KOPT-K1 (cell line): ENCODE measurements at regions not wholly inside any gene's neighbourhood (a gene's known extent, or its start where the extent isn't known, plus 50 kb on each side); places are given as distances from the start of the nearest gene placed in this dataset.

Source experiments
- H3K27ac ChIP-seq: fragments of 200-600 bp; sonication (generic); 2 replicates; pipeline ENCODE4 v1.5.1; 2016; ENCODE audit warnings: antibody characterized with exemption, mild to moderate bottlenecking, low read depth, low read length; ENCODE audit not compliant: poor library complexity, severe bottlenecking
- H3K36me3 ChIP-seq: fragments of 200-600 bp; sonication (generic); 2 replicates; pipeline ENCODE4 v1.5.1; 2017; ENCODE audit warnings: antibody characterized with exemption, mild to moderate bottlenecking, low read length, moderate library complexity; ENCODE audit not compliant: insufficient read depth
- H3K9me3 ChIP-seq: fragments of 200-600 bp; sonication (generic); 2 replicates; pipeline ENCODE4 v1.5.1; 2017; ENCODE audit warnings: antibody characterized with exemption, low read length, mild to moderate bottlenecking; ENCODE audit not compliant: insufficient read depth, poor library complexity, severe bottlenecking

GRCh38 chr18:71798986-71799673 is 745.0 kb downstream of the CBLN2 start:
- Histone ChIP-seq H3K27ac (no peak overlapping the region), H3K9me3 (no peaks in the 10 kb centered on the region), H3K36me3 (no peaks in the 10 kb centered on the region)

- Histone ChIP-seq H3K36me3 (no peaks in the 10 kb centered on the region), H3K27ac (no peak overlapping the region), H3K9me3 (no peaks in the 10 kb centered on the region)
Measured at GRCh38 chr18:71797554-71797953, 746.6 kb downstream of the CBLN2 start.

GRCh38 chr18:71784777-71785176 is 759.4 kb downstream of the CBLN2 start:
- no peaks in the 10 kb centered on the region for H3K9me3 ChIP-seq

GRCh38 chr18:71760541-71760940 is 783.6 kb downstream of the CBLN2 start:
- H3K36me3 ChIP-seq = no peaks in the 10 kb centered on the region
- no peaks in the 10 kb centered on the region for H3K9me3 ChIP-seq
- no peak overlapping the region for H3K27ac ChIP-seq

More at GRCh38 chr18:71784777-71785176, 759.4 kb downstream of the CBLN2 start:
- no peak overlapping the region for H3K27ac ChIP-seq
- no peaks in the 10 kb centered on the region for H3K36me3 ChIP-seq

GRCh38 chr18:71754246-71754645 is 789.9 kb downstream of the CBLN2 start:
- Histone ChIP-seq H3K27ac (no peak overlapping the region), H3K36me3 (no peaks in the 10 kb centered on the region), H3K9me3 (no peaks in the 10 kb centered on the region)

- no peaks in the 10 kb centered on the region for H3K36me3 ChIP-seq
- H3K27ac ChIP-seq = no peak overlapping the region
- no peaks in the 10 kb centered on the region for H3K9me3 ChIP-seq
Measured at GRCh38 chr18:71743634-71744033, 800.5 kb downstream of the CBLN2 start.

- no peak overlapping the region for H3K27ac ChIP-seq
- H3K36me3 ChIP-seq = no peaks in the 10 kb centered on the region
- H3K9me3 ChIP-seq = no peaks in the 10 kb centered on the region
Measured at GRCh38 chr18:71729611-71730010, 814.5 kb downstream of the CBLN2 start.

GRCh38 chr18:71727909-71728308 is 816.2 kb downstream of the CBLN2 start:
- Histone ChIP-seq H3K36me3 (no peaks in the 10 kb centered on the region), H3K9me3 (no peaks in the 10 kb centered on the region), H3K27ac (no peak overlapping the region)

- Histone ChIP-seq H3K9me3 (no peaks in the 10 kb centered on the region), H3K27ac (no peak overlapping the region), H3K36me3 (no peaks in the 10 kb centered on the region)
Measured at GRCh38 chr18:71725256-71725655, 818.9 kb downstream of the CBLN2 start.

- Histone ChIP-seq H3K9me3 (no peaks in the 10 kb centered on the region), H3K36me3 (no peaks in the 10 kb centered on the region), H3K27ac (no peak overlapping the region)
Measured at GRCh38 chr18:71707985-71708500, 836.1 kb downstream of the CBLN2 start.

- Histone ChIP-seq H3K36me3 (no peaks in the 10 kb centered on the region), H3K27ac (no peak overlapping the region), H3K9me3 (no peaks in the 10 kb centered on the region)
Measured at GRCh38 chr18:71707400-71707799, 836.7 kb downstream of the CBLN2 start.

- Histone ChIP-seq H3K36me3 (no peaks in the 10 kb centered on the region), H3K27ac (no peak overlapping the region), H3K9me3 (no peaks in the 10 kb centered on the region)
Measured at GRCh38 chr18:71689416-71690160, 854.6 kb downstream of the CBLN2 start.

GRCh38 chr18:71682591-71682990 is 861.6 kb downstream of the CBLN2 start:
- no peaks in the 10 kb centered on the region for H3K36me3 ChIP-seq
- no peaks in the 10 kb centered on the region for H3K9me3 ChIP-seq
- no peak overlapping the region for H3K27ac ChIP-seq

GRCh38 chr18:71678144-71678543 is 866.0 kb downstream of the CBLN2 start:
- Histone ChIP-seq H3K27ac (no peak overlapping the region), H3K9me3 (no peaks in the 10 kb centered on the region), H3K36me3 (no peaks in the 10 kb centered on the region)

- Histone ChIP-seq H3K9me3 (no peaks in the 10 kb centered on the region), H3K27ac (no peak overlapping the region), H3K36me3 (no peaks in the 10 kb centered on the region)
Measured at GRCh38 chr18:71673954-71674353, 870.2 kb downstream of the CBLN2 start.

GRCh38 chr18:71673498-71673897 is 870.6 kb downstream of the CBLN2 start:
- H3K36me3 ChIP-seq = no peaks in the 10 kb centered on the region
- no peak overlapping the region for H3K27ac ChIP-seq
- no peaks in the 10 kb centered on the region for H3K9me3 ChIP-seq
